Endothelial cell of umbilical vein (primary cell): ENCODE measurements at regions not wholly inside any gene's neighbourhood (a gene's known extent, or its start where the extent isn't known, plus 50 kb on each side); places are given as distances from the start of the nearest gene placed in this dataset.

ENCODE experiments used
- BruUV-seq: library from RNA; stranded (reverse); fragments of 400-500 nt; replicated peaks from 2 replicates; lab custom pipeline; 2021; lab: Mats Ljungman, UMichigan
- CTCF ChIA-PET: fragments of 300-600, 350-600 bp; sonication (Branson Sonifier 250); formaldehyde crosslinking; loops from one replicate; lab custom pipeline; 2021; ENCODE audit warnings: antibody characterized with exemption, inconsistent platforms; lab: Charles Lee
- POLR2A ChIA-PET: fragments of 300-600, 350-600 bp; sonication (Branson Sonifier 250); formaldehyde crosslinking; loops from one replicate; lab custom pipeline; 2021; ENCODE audit warnings: antibody characterized with exemption, inconsistent platforms; lab: Charles Lee
- DNase-seq: peaks from one replicate; pipeline ENCODE4 v3.0.0-alpha.2; 2011; ENCODE audit warnings: low read depth, low spot score
- FAIRE-seq: peaks from 2 replicates; lab custom pipeline; 2011; peaks lifted over from hg19 to GRCh38; lab: Jason Lieb, UNC
- H2AFZ ChIP-seq: 2 replicates; pipeline ENCODE4 v1.6.0; 2012; ENCODE audit warnings: low read depth, low read length, control low read depth, inconsistent platforms
- H3K27ac ChIP-seq: 2 replicates; pipeline ENCODE4 v1.5.1; 2011; ENCODE audit warnings: low read depth, mild to moderate bottlenecking, control low read depth, low read length, moderate library complexity; ENCODE audit not compliant: insufficient read depth
- H3K27me3 ChIP-seq, 2 experiments: 2 replicates each; pipeline versions ENCODE4 v1.6.0 to v1.6.1; 2011; ENCODE audit warnings: low read length in 2 of 2, mixed read lengths in 1 of 2; ENCODE audit not compliant: control insufficient read depth in 2 of 2, insufficient read depth in 2 of 2
- H3K36me3 ChIP-seq, 2 experiments: 2 replicates in 1 of 2; 3 replicates in 1 of 2; pipeline ENCODE4 v1.5.1; 2011; ENCODE audit warnings: low read length in 2 of 2, mild to moderate bottlenecking in 1 of 2, moderate library complexity in 1 of 2; ENCODE audit not compliant: control insufficient read depth in 2 of 2, insufficient read depth in 2 of 2; ENCODE audit errors: extremely low read depth in 1 of 2
- H3K4me1 ChIP-seq: 3 replicates; pipeline ENCODE4 v1.5.1; 2011; ENCODE audit warnings: mild to moderate bottlenecking, low read length; ENCODE audit not compliant: control insufficient read depth, insufficient read depth; ENCODE audit errors: extremely low read depth
- H3K4me2 ChIP-seq: 2 replicates; pipeline ENCODE4 v1.6.1; 2011; ENCODE audit warnings: low read length, control low read depth, mixed read lengths; ENCODE audit not compliant: insufficient read depth
- H3K4me3 ChIP-seq, 3 experiments: fragments of 200-600 bp in 1 of 3; sonication (generic), shearing (Covaris generic) in 1 of 3; replicated peaks in 1 of 3; 2 replicates each; pipeline ENCODE4 v1.5.1; 2011 to 2016; ENCODE audit warnings: control low read depth in 3 of 3, low read length in 3 of 3, mild to moderate bottlenecking in 2 of 3, inconsistent platforms in 1 of 3, low read depth in 1 of 3, moderate library complexity in 1 of 3; ENCODE audit not compliant: insufficient read depth in 1 of 3
- H3K79me2 ChIP-seq: 2 replicates; pipeline ENCODE4 v1.6.0; 2012; ENCODE audit warnings: low read length, inconsistent platforms; ENCODE audit not compliant: control insufficient read depth, insufficient read depth
- H3K9ac ChIP-seq: replicated peaks from 2 replicates; pipeline ENCODE3; 2011; ENCODE audit warnings: low read length, control low read depth; ENCODE audit not compliant: insufficient read depth; ENCODE audit errors: extremely low read depth
- H3K9me1 ChIP-seq: replicated peaks from 3 replicates; pipeline ENCODE4 v1.6.0; 2011; ENCODE audit warnings: mild to moderate bottlenecking, low read length; ENCODE audit not compliant: control insufficient read depth, insufficient read depth; ENCODE audit errors: extremely low read depth
- H3K9me3 ChIP-seq: replicated peaks from 2 replicates; pipeline ENCODE4 v1.5.1; 2012; ENCODE audit warnings: low read length, inconsistent platforms; ENCODE audit not compliant: control insufficient read depth, insufficient read depth
- H4K20me1 ChIP-seq: replicated peaks from 2 replicates; pipeline ENCODE3; 2011; ENCODE audit warnings: mild to moderate bottlenecking, low read length; ENCODE audit not compliant: control insufficient read depth, insufficient read depth; ENCODE audit errors: extremely low read depth
- CTCF ChIP-seq, 2 donors: IDR thresholded peaks; 1 replicate in 1 of 2; 2 replicates in 1 of 2; pipeline ENCODE4 v1.5.1; 2011; ENCODE audit warnings: low read length in 2 of 2, mild to moderate bottlenecking in 2 of 2, moderate library complexity in 2 of 2, control low read depth in 1 of 2, inconsistent platforms in 1 of 2, low read depth in 1 of 2; ENCODE audit not compliant: insufficient read depth in 1 of 2; ENCODE audit errors: extremely low read depth in 1 of 2
- EZH2 ChIP-seq: IDR thresholded peaks from 2 replicates; pipeline ENCODE4 v1.6.1; 2012; ENCODE audit warnings: borderline replicate concordance, low read depth, mild to moderate bottlenecking, moderate library complexity, low read length, inconsistent platforms; ENCODE audit not compliant: severe bottlenecking
- FOS ChIP-seq: IDR thresholded peaks from 2 replicates; pipeline ENCODE4 v1.6.1; 2011; ENCODE audit warnings: mild to moderate bottlenecking, low read length, moderate library complexity, borderline replicate concordance; ENCODE audit not compliant: insufficient read depth
- GATA2 ChIP-seq: IDR thresholded peaks from 2 replicates; pipeline ENCODE4 v1.7.0; 2011; ENCODE audit warnings: low read depth, mild to moderate bottlenecking, moderate library complexity, mixed read lengths, low read length; ENCODE audit not compliant: insufficient read length, insufficient read depth
- JUN ChIP-seq: IDR thresholded peaks from 2 replicates; pipeline ENCODE4 v1.6.1; 2011; ENCODE audit warnings: borderline replicate concordance, low read depth; ENCODE audit not compliant: insufficient read length, insufficient read depth
- MAX ChIP-seq: IDR thresholded peaks from 2 replicates; pipeline ENCODE4 v1.6.1; 2011; ENCODE audit not compliant: insufficient read depth, insufficient read length
- MYC ChIP-seq: IDR thresholded peaks from one replicate; pipeline ENCODE4 v1.6.1; 2011; ENCODE audit warnings: mild to moderate bottlenecking, low read depth, low read length
- POLR2A ChIP-seq: IDR thresholded peaks from 2 replicates; pipeline ENCODE4 v1.6.1; 2012; ENCODE audit warnings: low read depth, mild to moderate bottlenecking, control low read depth, low read length
- POLR2AphosphoS5 ChIP-seq: IDR thresholded peaks from 2 replicates; pipeline ENCODE4 v1.6.1; 2012; ENCODE audit warnings: low read depth, mild to moderate bottlenecking, control low read depth, low read length, moderate library complexity; ENCODE audit not compliant: insufficient read depth
- dilution Hi-C: fragments of 300-500 bp; cut with MboI; formaldehyde crosslinking; loops from one replicate; pipeline ENCODE4 v1.15.0; 2019; ENCODE audit warnings: low sequenced_read_pairs; ENCODE audit not compliant: extremely low pct_ligation_motif_present
- intact Hi-C: fragments of 100-400 bp; cut with micrococcal nuclease; formaldehyde crosslinking; loops from one replicate; pipeline ENCODE4 v1.10.0; 2022

- TF ChIP-seq MAX (no peak), GATA2 (no peak), POLR2AphosphoS5 (no peak), JUN (no peak), CTCF (IDR thresholded peaks at IDR 0.05; ENCODE audit: extremely low read depth in 1 of 2, insufficient read depth in 1 of 2, low read depth in 1 of 2, low read length in 2 of 2) (no peak), EZH2 (no peak), MYC (no peak), FOS (no peak), POLR2A (no peak)
- POLR2A ChIA-PET: no interaction called here
- CTCF ChIA-PET: no interaction called here
- H3K9ac ChIP-seq: no peak overlapping the region
- no peak overlapping the region for H2AFZ ChIP-seq
- no TSS peak for BruUV-seq
- peaks cover 8% of the 10 kb centered on the region for H3K4me1 ChIP-seq
- no peaks in the 10 kb centered on the region for H4K20me1 ChIP-seq
- no peaks in the 10 kb centered on the region for H3K27me3 ChIP-seq
- H3K9me3 ChIP-seq: no peaks in the 10 kb centered on the region
- dilution Hi-C loops: no loop called here
- intact Hi-C loops: loop anchor here (10.0 kb wide), 1 partner anchor 1047 kb away; no protein-coding TSS in a partner anchor
- H3K9me1 ChIP-seq: no peaks in the 10 kb centered on the region
- H3K4me2 ChIP-seq: no peak overlapping the region
- no peak overlapping the region for H3K27ac ChIP-seq
- no peak for DNase-seq
- no peaks in the 10 kb centered on the region for H3K36me3 ChIP-seq
- no peaks in the 10 kb centered on the region for H3K79me2 ChIP-seq
- FAIRE-seq: no peak
- no peak overlapping the region for H3K4me3 ChIP-seq
These were observed 214.0 kb upstream of the C1orf87 start for GRCh38 chr1:60287536-60287935.
